Upper lobe of left lung (tissue), 6 donors: ENCODE measurements at regions not wholly inside any gene's neighbourhood (a gene's known extent, or its start where the extent isn't known, plus 50 kb on each side); places are given as distances from the start of the nearest gene placed in this dataset.

Experiments used
- ATAC-seq, 2 donors: fragments of 200-7000 bp; cut with Tn5 transposase; one replicate each; pipeline ENCODE4 v1.9.1; 2022; ENCODE audit warnings: mild to moderate bottlenecking in 2 of 2, moderate library complexity in 2 of 2; ENCODE audit not compliant: low FRiP score in 2 of 2
- DNase-seq, 2 donors: peaks; one replicate each; pipeline ENCODE4 v3.0.0-alpha.2; 2019 to 2020
- H3K27ac ChIP-seq, 4 donors: fragments of 200-600 bp; sonication (generic); one replicate each; pipeline ENCODE4 v1.5.1; 2016 to 2019
- H3K27me3 ChIP-seq, 4 donors: fragments of 200-600 bp; sonication (generic); one replicate each; pipeline ENCODE4 v1.5.1; 2017 to 2019
- H3K36me3 ChIP-seq, 4 donors: fragments of 200-600 bp; sonication (generic); one replicate each; pipeline ENCODE4 v1.5.1; 2016 to 2019
- H3K4me1 ChIP-seq, 4 donors: fragments of 200-600 bp; sonication (generic); one replicate each; pipeline ENCODE4 v1.5.1; 2018 to 2019
- H3K4me3 ChIP-seq, 4 donors: fragments of 200-600 bp; sonication (generic); one replicate each; pipeline ENCODE4 v1.5.1; 2017 to 2019; ENCODE audit warnings: mild to moderate bottlenecking in 2 of 4, moderate library complexity in 1 of 4
- H3K9me3 ChIP-seq, 4 donors: fragments of 200-600 bp; sonication (generic); one replicate each; pipeline ENCODE4 v1.5.1; 2018 to 2019
- CTCF ChIP-seq, 6 experiments: fragments of 450-650 bp in 4 of 6; fragments of 200-600 bp in 2 of 6; sonication (generic) in 2 of 6; IDR thresholded peaks; one replicate each; pipeline ENCODE4 v1.5.1; 2016 to 2019; ENCODE audit warnings: antibody characterized with exemption in 6 of 6
- EP300 ChIP-seq, 4 donors: sonication (generic); formaldehyde crosslinking; IDR thresholded peaks; one replicate each; pipeline ENCODE4 v1.5.1; 2017; ENCODE audit warnings: antibody characterized with exemption in 4 of 4, control low read depth in 2 of 4
- POLR2A ChIP-seq, 4 donors: fragments of 450-650 bp; IDR thresholded peaks; one replicate each; pipeline ENCODE4 v1.5.1; 2016 to 2017; ENCODE audit warnings: antibody characterized with exemption in 4 of 4, mild to moderate bottlenecking in 2 of 4
- POLR2AphosphoS5 ChIP-seq, 2 donors: sonication (generic); formaldehyde crosslinking; IDR thresholded peaks; one replicate each; pipeline ENCODE4 v1.5.1; 2017; ENCODE audit warnings: antibody characterized with exemption in 2 of 2
- WGBS, 2 donors: methylation state at CpG; one replicate each; pipeline ENCODE4 v1.1.5; 2017 to 2018; 5-methylcytosine and 5-hydroxymethylcytosine counted together
- donor health status: DM: no; HTN: no; CAD: no; lungs with moderate emphysema.
- donor health status: DM: no; HTN: yes; CAD: no; lungs with severe emphysema.

GRCh38 chr13:64099994-64100393 lies 2684.3 kb upstream of the PCDH20 start:
- H3K9me3 ChIP-seq: no peaks in the 10 kb centered on the region
- no peaks in the 10 kb centered on the region for H3K36me3 ChIP-seq
- no peaks in the 10 kb centered on the region for H3K4me1 ChIP-seq
- no peaks in the 10 kb centered on the region for H3K27me3 ChIP-seq
- DNase-seq (no peak), ATAC-seq (no peak)
- 69 to 79% methylated on average over 2 of the region's 2 CpGs for WGBS, 2 donors
- H3K27ac ChIP-seq: no peak overlapping the region
- TF ChIP-seq POLR2AphosphoS5 (IDR thresholded peaks at IDR 0.05) (no peak), CTCF (IDR thresholded peaks at IDR 0.05) (no peak), EP300 (IDR thresholded peaks at IDR 0.05) (no peak), POLR2A (IDR thresholded peaks at IDR 0.05) (no peak)
- no peak overlapping the region for H3K4me3 ChIP-seq

GRCh38 chr13:64090311-64090710 lies 2674.7 kb upstream of the PCDH20 start:
- Histone ChIP-seq H3K27ac (no peak overlapping the region), H3K27me3 (no peaks in the 10 kb centered on the region), H3K36me3 (no peaks in the 10 kb centered on the region), H3K9me3 (no peaks in the 10 kb centered on the region), H3K4me1 (no peaks in the 10 kb centered on the region), H3K4me3 (no peak overlapping the region)
- ATAC-seq (no peak), DNase-seq (no peak)
- WGBS, 2 donors: 87 to 92% methylated on average over 3 of the region's 3 CpGs
- TF ChIP-seq POLR2AphosphoS5 (IDR thresholded peaks at IDR 0.05) (no peak), POLR2A (IDR thresholded peaks at IDR 0.05) (no peak), CTCF (IDR thresholded peaks at IDR 0.05) (no peak), EP300 (IDR thresholded peaks at IDR 0.05) (no peak)

GRCh38 chr13:64088491-64088890 lies 2672.8 kb upstream of the PCDH20 start:
- Histone ChIP-seq H3K9me3 (no peaks in the 10 kb centered on the region), H3K4me3 (no peak overlapping the region), H3K27ac (no peak overlapping the region), H3K27me3 (no peaks in the 10 kb centered on the region), H3K36me3 (no peaks in the 10 kb centered on the region), H3K4me1 (no peaks in the 10 kb centered on the region)
- TF ChIP-seq POLR2AphosphoS5 (IDR thresholded peaks at IDR 0.05) (no peak), EP300 (IDR thresholded peaks at IDR 0.05) (no peak), POLR2A (IDR thresholded peaks at IDR 0.05) (no peak), CTCF (IDR thresholded peaks at IDR 0.05) (no peak)
- ATAC-seq (no peak), DNase-seq (no peak)
- WGBS, 2 donors: 90 to 91% methylated on average over 2 of the region's 2 CpGs

GRCh38 chr13:64087624-64088023 lies 2672.0 kb upstream of the PCDH20 start:
- Histone ChIP-seq H3K27me3 (no peaks in the 10 kb centered on the region), H3K4me1 (no peaks in the 10 kb centered on the region), H3K36me3 (no peaks in the 10 kb centered on the region), H3K4me3 (no peak overlapping the region), H3K27ac (no peak overlapping the region), H3K9me3 (no peaks in the 10 kb centered on the region)
- 48 to 60% methylated on average over 1 of the region's 1 CpG for WGBS, 2 donors
- no peak for ATAC-seq
- TF ChIP-seq CTCF (IDR thresholded peaks at IDR 0.05) (no peak), EP300 (IDR thresholded peaks at IDR 0.05) (no peak), POLR2A (IDR thresholded peaks at IDR 0.05) (no peak), POLR2AphosphoS5 (IDR thresholded peaks at IDR 0.05) (no peak)
- DNase-seq: no peak

GRCh38 chr13:64083811-64084210 lies 2668.2 kb upstream of the PCDH20 start:
- TF ChIP-seq EP300 (IDR thresholded peaks at IDR 0.05) (no peak), POLR2A (IDR thresholded peaks at IDR 0.05) (no peak), CTCF (IDR thresholded peaks at IDR 0.05) (no peak), POLR2AphosphoS5 (IDR thresholded peaks at IDR 0.05) (no peak)
- H3K36me3 ChIP-seq: no peaks in the 10 kb centered on the region
- DNase-seq (no peak), ATAC-seq (no peak)
- no peaks in the 10 kb centered on the region for H3K9me3 ChIP-seq
- H3K27me3 ChIP-seq: no peaks in the 10 kb centered on the region
- H3K4me3 ChIP-seq: no peak overlapping the region
- no peaks in the 10 kb centered on the region for H3K4me1 ChIP-seq
- H3K27ac ChIP-seq: no peak overlapping the region
- WGBS, 2 donors: 85 to 100% methylated on average over 1 of the region's 1 CpG
